ENCODE measurements at regions not wholly inside any gene's neighbourhood (a gene's known extent, or its start where the extent isn't known, plus 50 kb on each side); places are given as distances from the start of the nearest gene placed in this dataset.

DNA sequence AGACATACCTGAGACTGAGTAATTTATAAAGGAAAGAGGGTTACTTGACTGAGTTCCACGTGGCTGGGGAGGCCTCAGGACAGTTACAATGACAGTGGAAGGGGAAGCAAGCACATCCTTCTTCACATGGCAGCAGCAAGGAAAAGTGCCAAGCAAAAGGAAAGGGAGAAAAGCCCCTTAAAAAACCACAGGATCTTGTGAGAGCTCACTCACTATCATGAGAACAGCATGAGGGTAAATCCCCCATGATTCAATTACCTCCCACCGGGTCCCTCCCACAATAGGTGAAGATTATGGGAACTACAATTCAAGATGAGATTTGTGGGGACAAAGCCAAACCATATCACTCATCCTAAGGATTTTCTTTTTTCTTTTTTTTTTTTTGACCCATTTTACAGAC lies 177.8 kb upstream of the EEA1 start:
- TF ChIP-seq, protein P1, sequence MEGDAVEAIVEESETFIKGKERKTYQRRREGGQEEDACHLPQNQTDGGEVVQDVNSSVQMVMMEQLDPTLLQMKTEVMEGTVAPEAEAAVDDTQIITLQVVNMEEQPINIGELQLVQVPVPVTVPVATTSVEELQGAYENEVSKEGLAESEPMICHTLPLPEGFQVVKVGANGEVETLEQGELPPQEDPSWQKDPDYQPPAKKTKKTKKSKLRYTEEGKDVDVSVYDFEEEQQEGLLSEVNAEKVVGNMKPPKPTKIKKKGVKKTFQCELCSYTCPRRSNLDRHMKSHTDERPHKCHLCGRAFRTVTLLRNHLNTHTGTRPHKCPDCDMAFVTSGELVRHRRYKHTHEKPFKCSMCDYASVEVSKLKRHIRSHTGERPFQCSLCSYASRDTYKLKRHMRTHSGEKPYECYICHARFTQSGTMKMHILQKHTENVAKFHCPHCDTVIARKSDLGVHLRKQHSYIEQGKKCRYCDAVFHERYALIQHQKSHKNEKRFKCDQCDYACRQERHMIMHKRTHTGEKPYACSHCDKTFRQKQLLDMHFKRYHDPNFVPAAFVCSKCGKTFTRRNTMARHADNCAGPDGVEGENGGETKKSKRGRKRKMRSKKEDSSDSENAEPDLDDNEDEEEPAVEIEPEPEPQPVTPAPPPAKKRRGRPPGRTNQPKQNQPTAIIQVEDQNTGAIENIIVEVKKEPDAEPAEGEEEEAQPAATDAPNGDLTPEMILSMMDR (IDR thresholded peaks at IDR 0.05; ENCODE audit: insufficient read depth, low read length, poor library complexity, severe bottlenecking) = no peak
- no peak for TF ChIP-seq EZH2phosphoT487 (conservative IDR thresholded peaks at IDR 0.05; ENCODE audit: low read length)

All from SU-DHL-6 (cell line).